ENCODE measurements at regions not wholly inside any gene's neighbourhood (a gene's known extent, or its start where the extent isn't known, plus 50 kb on each side); places are given as distances from the start of the nearest gene placed in this dataset.

DNA sequence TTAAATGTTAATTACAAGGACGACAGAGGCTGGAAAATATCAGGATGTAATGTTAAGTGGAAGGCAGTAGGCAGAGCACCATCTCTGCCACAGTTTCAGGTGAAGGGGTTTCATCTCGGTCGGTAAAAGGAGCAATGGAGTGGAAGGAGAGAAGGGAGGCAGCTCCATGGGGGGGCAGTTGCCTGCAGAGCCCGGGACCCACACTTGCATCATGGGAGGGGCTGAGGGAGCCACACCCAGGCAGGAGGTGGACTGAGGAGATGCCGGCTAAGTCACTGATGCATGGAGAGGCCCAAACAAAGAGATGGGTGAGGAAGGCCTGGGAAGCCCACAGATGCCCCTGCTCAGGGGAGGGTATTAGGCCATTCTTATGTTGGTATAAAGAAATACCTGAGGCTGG is 1470.9 kb downstream of the BRD1 start:
- no peak overlapping the region for H3K4me2 ChIP-seq (ENCODE audit: low read depth, low read length, poor library complexity, severe bottlenecking)
- H3K27ac ChIP-seq (ENCODE audit: low read length) = no peak overlapping the region
- no peak overlapping the region for H2AFZ ChIP-seq (ENCODE audit: low read length)

GRCh38 chr22:48354096-48354495 is 1473.6 kb downstream of the BRD1 start:
- Histone ChIP-seq H3K4me1 (ENCODE audit: low read length) (no peaks in the 10 kb centered on the region), H3K9me3 (ENCODE audit: low read length) (no peaks in the 10 kb centered on the region), H3K9ac (ENCODE audit: low read length) (no peak overlapping the region), H3K27ac (ENCODE audit: low read length) (no peak overlapping the region), H2AFZ (ENCODE audit: low read length) (no peak overlapping the region), H3K4me2 (ENCODE audit: low read depth, low read length, poor library complexity, severe bottlenecking) (no peak overlapping the region), H3K4me3 (ENCODE audit: low read length) (no peak overlapping the region), H3K79me2 (ENCODE audit: low read length) (no peaks in the 10 kb centered on the region), H3K9me2 (replicated peaks; ENCODE audit: insufficient read depth, low read length) (no peaks in the 10 kb centered on the region), H3K36me3 (ENCODE audit: insufficient read depth, low read length) (no peaks in the 10 kb centered on the region), H4K20me1 (ENCODE audit: insufficient read depth, low read depth, low read length) (no peaks in the 10 kb centered on the region), H3K27me3 (ENCODE audit: low read length) (no peaks in the 10 kb centered on the region)
- no peak for DNase-seq

More for the DNA sequence above, 1470.9 kb downstream of the BRD1 start:
- no peak overlapping the region for H3K9ac ChIP-seq (ENCODE audit: low read length)
- H3K4me3 ChIP-seq (ENCODE audit: low read length) = no peak overlapping the region
- H3K27me3 ChIP-seq (ENCODE audit: low read length) = no peaks in the 10 kb centered on the region
- H3K36me3 ChIP-seq (ENCODE audit: insufficient read depth, low read length) = no peaks in the 10 kb centered on the region
- H3K79me2 ChIP-seq (ENCODE audit: low read length) = no peaks in the 10 kb centered on the region
- no peaks in the 10 kb centered on the region for H3K9me2 ChIP-seq (replicated peaks; ENCODE audit: insufficient read depth, low read length)
- no peak for DNase-seq
- no peaks in the 10 kb centered on the region for H3K4me1 ChIP-seq (ENCODE audit: low read length)
- H3K9me3 ChIP-seq (ENCODE audit: low read length) = no peaks in the 10 kb centered on the region
- H4K20me1 ChIP-seq (ENCODE audit: insufficient read depth, low read depth, low read length) = no peaks in the 10 kb centered on the region

- Histone ChIP-seq H4K20me1 (ENCODE audit: insufficient read depth, low read depth, low read length) (no peaks in the 10 kb centered on the region), H2AFZ (ENCODE audit: low read length) (no peak overlapping the region), H3K27me3 (ENCODE audit: low read length) (no peaks in the 10 kb centered on the region), H3K36me3 (ENCODE audit: insufficient read depth, low read length) (no peaks in the 10 kb centered on the region), H3K79me2 (ENCODE audit: low read length) (no peaks in the 10 kb centered on the region), H3K9ac (ENCODE audit: low read length) (no peak overlapping the region), H3K4me1 (ENCODE audit: low read length) (no peaks in the 10 kb centered on the region), H3K4me2 (ENCODE audit: low read depth, low read length, poor library complexity, severe bottlenecking) (no peak overlapping the region), H3K9me3 (ENCODE audit: low read length) (no peaks in the 10 kb centered on the region), H3K9me2 (replicated peaks; ENCODE audit: insufficient read depth, low read length) (no peaks in the 10 kb centered on the region), H3K4me3 (ENCODE audit: low read length) (no peak overlapping the region), H3K27ac (ENCODE audit: low read length) (no peak overlapping the region)
- DNase-seq = no peak
These were observed 1474.3 kb downstream of the BRD1 start for GRCh38 chr22:48353116-48353947.

- no peak overlapping the region for H3K4me2 ChIP-seq (ENCODE audit: low read depth, low read length, poor library complexity, severe bottlenecking)
These were observed 1475.4 kb downstream of the BRD1 start for GRCh38 chr22:48352086-48352911.

DNA sequence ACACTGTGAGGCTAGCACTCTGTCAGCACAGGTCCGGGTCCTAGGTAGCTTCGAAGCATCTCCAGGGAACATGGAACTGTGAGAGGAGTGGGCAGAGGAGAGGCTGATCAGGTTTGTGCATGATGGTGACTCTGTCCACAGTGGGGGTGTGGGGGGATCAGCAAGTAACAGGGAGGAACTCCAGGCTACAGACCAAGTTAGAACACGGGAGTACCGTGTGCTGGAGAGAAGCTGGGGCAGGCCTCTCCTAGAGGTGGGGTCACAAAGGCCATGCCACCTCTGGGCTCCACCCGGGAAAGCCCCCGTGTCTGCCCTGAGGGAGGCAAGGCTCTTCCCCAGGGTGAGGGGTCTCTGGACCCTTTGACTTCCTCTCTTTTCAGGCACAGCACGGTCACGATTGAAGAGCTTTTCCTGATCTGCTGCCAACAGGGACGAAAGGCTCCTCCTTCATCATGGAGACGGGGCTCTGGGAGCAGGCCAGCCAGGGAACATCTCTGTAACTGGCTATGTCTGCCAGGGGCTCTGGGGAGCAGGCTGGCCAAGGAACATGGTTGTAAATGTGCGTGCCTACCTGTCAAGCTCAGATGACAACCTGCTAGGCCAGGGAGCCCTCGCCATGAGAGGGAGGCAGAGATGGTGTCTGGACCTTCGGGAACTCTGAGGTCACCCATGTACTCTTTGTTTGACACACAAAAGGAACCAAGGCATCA is 1476.1 kb downstream of the BRD1 start:
- Histone ChIP-seq H3K4me3 (ENCODE audit: low read length) (no peak overlapping the region), H3K79me2 (ENCODE audit: low read length) (no peaks in the 10 kb centered on the region), H3K36me3 (ENCODE audit: insufficient read depth, low read length) (no peaks in the 10 kb centered on the region), H3K4me2 (ENCODE audit: low read depth, low read length, poor library complexity, severe bottlenecking) (no peak overlapping the region), H3K27me3 (ENCODE audit: low read length) (no peaks in the 10 kb centered on the region), H3K9me2 (replicated peaks; ENCODE audit: insufficient read depth, low read length) (no peaks in the 10 kb centered on the region), H3K9me3 (ENCODE audit: low read length) (no peaks in the 10 kb centered on the region), H3K9ac (ENCODE audit: low read length) (no peak overlapping the region), H3K4me1 (ENCODE audit: low read length) (no peaks in the 10 kb centered on the region), H4K20me1 (ENCODE audit: insufficient read depth, low read depth, low read length) (no peaks in the 10 kb centered on the region), H2AFZ (ENCODE audit: low read length) (no peak overlapping the region), H3K27ac (ENCODE audit: low read length) (no peak overlapping the region)
- DNase-seq = no peak

More at GRCh38 chr22:48352086-48352911, 1475.4 kb downstream of the BRD1 start:
- no peaks in the 10 kb centered on the region for H4K20me1 ChIP-seq (ENCODE audit: insufficient read depth, low read depth, low read length)
- H3K9me2 ChIP-seq (replicated peaks; ENCODE audit: insufficient read depth, low read length) = no peaks in the 10 kb centered on the region
- H2AFZ ChIP-seq (ENCODE audit: low read length) = no peak overlapping the region
- H3K27ac ChIP-seq (ENCODE audit: low read length) = no peak overlapping the region
- no peaks in the 10 kb centered on the region for H3K9me3 ChIP-seq (ENCODE audit: low read length)
- no peaks in the 10 kb centered on the region for H3K79me2 ChIP-seq (ENCODE audit: low read length)
- DNase-seq = no peak
- H3K36me3 ChIP-seq (ENCODE audit: insufficient read depth, low read length) = no peaks in the 10 kb centered on the region
- H3K9ac ChIP-seq (ENCODE audit: low read length) = no peak overlapping the region
- no peaks in the 10 kb centered on the region for H3K4me1 ChIP-seq (ENCODE audit: low read length)
- H3K4me3 ChIP-seq (ENCODE audit: low read length) = no peak overlapping the region
- H3K27me3 ChIP-seq (ENCODE audit: low read length) = no peaks in the 10 kb centered on the region

GRCh38 chr22:48350456-48350855 is 1477.2 kb downstream of the BRD1 start:
- no peak for DNase-seq
- Histone ChIP-seq H3K27me3 (ENCODE audit: low read length) (no peaks in the 10 kb centered on the region), H3K79me2 (ENCODE audit: low read length) (no peaks in the 10 kb centered on the region), H3K9me2 (replicated peaks; ENCODE audit: insufficient read depth, low read length) (no peaks in the 10 kb centered on the region), H3K27ac (ENCODE audit: low read length) (no peak overlapping the region), H3K36me3 (ENCODE audit: insufficient read depth, low read length) (no peaks in the 10 kb centered on the region), H3K4me2 (ENCODE audit: low read depth, low read length, poor library complexity, severe bottlenecking) (no peak overlapping the region), H4K20me1 (ENCODE audit: insufficient read depth, low read depth, low read length) (no peaks in the 10 kb centered on the region), H3K9ac (ENCODE audit: low read length) (no peak overlapping the region), H3K4me1 (ENCODE audit: low read length) (no peaks in the 10 kb centered on the region), H3K9me3 (ENCODE audit: low read length) (no peaks in the 10 kb centered on the region), H2AFZ (ENCODE audit: low read length) (no peak overlapping the region), H3K4me3 (ENCODE audit: low read length) (no peak overlapping the region)

DNA sequence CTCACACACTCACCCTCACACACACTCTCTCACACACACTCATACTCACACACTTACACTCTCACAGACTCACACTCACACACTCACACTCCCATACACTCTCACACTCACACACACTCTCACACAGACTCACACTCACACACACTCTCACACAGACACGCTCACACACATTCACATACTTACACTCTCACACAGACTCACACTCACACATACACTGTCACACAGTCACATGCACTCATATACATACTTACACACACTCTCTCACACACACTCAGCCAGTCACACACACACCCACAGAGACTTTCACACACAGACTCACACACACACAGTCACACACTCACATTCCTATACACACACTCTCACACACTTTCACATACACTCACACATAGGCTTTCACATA is 1478.8 kb downstream of the BRD1 start:
- Histone ChIP-seq H3K4me1 (ENCODE audit: low read length) (no peaks in the 10 kb centered on the region), H3K4me3 (ENCODE audit: low read length) (no peak overlapping the region), H3K9me3 (ENCODE audit: low read length) (no peaks in the 10 kb centered on the region), H3K79me2 (ENCODE audit: low read length) (no peaks in the 10 kb centered on the region), H3K9ac (ENCODE audit: low read length) (no peak overlapping the region), H4K20me1 (ENCODE audit: insufficient read depth, low read depth, low read length) (no peaks in the 10 kb centered on the region), H3K4me2 (ENCODE audit: low read depth, low read length, poor library complexity, severe bottlenecking) (no peak overlapping the region), H3K36me3 (ENCODE audit: insufficient read depth, low read length) (no peaks in the 10 kb centered on the region), H3K27me3 (ENCODE audit: low read length) (no peaks in the 10 kb centered on the region), H2AFZ (ENCODE audit: low read length) (no peak overlapping the region), H3K27ac (ENCODE audit: low read length) (no peak overlapping the region), H3K9me2 (replicated peaks; ENCODE audit: insufficient read depth, low read length) (no peaks in the 10 kb centered on the region)
- DNase-seq = no peak

DNA sequence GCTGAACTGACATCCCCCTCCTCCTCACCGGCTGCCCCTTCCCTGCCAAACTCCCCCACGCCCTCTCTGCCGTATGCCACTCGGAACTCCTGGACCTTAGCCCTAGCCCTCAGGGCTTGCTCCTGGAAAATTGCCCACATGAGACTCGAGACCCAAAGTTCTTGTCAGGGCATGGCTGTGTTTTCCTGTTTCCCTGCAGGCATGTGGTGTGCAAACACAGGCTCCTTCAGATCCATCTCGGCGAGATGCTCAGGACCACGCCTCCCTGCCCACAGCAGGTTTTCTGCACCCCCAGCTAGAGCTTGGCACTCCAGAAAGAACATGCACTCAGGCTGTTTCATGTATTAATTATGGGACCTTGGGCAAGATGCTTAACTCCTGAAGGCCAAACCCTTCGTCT is 1480.4 kb downstream of the BRD1 start:
- Histone ChIP-seq H3K4me3 (ENCODE audit: low read length) (no peak overlapping the region), H4K20me1 (ENCODE audit: insufficient read depth, low read depth, low read length) (no peaks in the 10 kb centered on the region), H2AFZ (ENCODE audit: low read length) (no peak overlapping the region)

More for the DNA sequence above, 1480.4 kb downstream of the BRD1 start:
- Histone ChIP-seq H3K4me1 (ENCODE audit: low read length) (no peaks in the 10 kb centered on the region), H3K9me3 (ENCODE audit: low read length) (no peaks in the 10 kb centered on the region), H3K27me3 (ENCODE audit: low read length) (no peaks in the 10 kb centered on the region), H3K4me2 (ENCODE audit: low read depth, low read length, poor library complexity, severe bottlenecking) (no peak overlapping the region), H3K79me2 (ENCODE audit: low read length) (no peaks in the 10 kb centered on the region), H3K9ac (ENCODE audit: low read length) (no peak overlapping the region), H3K36me3 (ENCODE audit: insufficient read depth, low read length) (no peaks in the 10 kb centered on the region), H3K27ac (ENCODE audit: low read length) (no peak overlapping the region), H3K9me2 (replicated peaks; ENCODE audit: insufficient read depth, low read length) (no peaks in the 10 kb centered on the region)
- DNase-seq = no peak

Data from Karpas-422 (cell line).